Cardiac muscle cell (in vitro differentiated cells and primary cell): ENCODE measurements at regions not wholly inside any gene's neighbourhood (a gene's known extent, or its start where the extent isn't known, plus 50 kb on each side); places are given as distances from the start of the nearest gene placed in this dataset.

ENCODE experiments used
- DNase-seq, 2 donors: peaks; one replicate each; pipeline versions ENCODE4 v3.0.0 to v3.0.0-alpha.2; 2010 to 2017; ENCODE audit warnings: low read depth in 1 of 2, low spot score in 1 of 2
- H3K27ac ChIP-seq: fragments of 200-600 bp; sonication (generic); 2 replicates; pipeline ENCODE4 v1.5.1; 2016
- H3K27me3 ChIP-seq: fragments of 200-600 bp; sonication (generic); 2 replicates; pipeline ENCODE4 v1.6.0; 2016; ENCODE audit warnings: control low read depth
- H3K36me3 ChIP-seq: fragments of 200-600 bp; sonication (generic); 2 replicates; pipeline ENCODE4 v1.5.1; 2016; ENCODE audit warnings: control low read depth
- H3K4me1 ChIP-seq: fragments of 200-600 bp; sonication (generic); 2 replicates; pipeline ENCODE4 v1.8.1; 2017; ENCODE audit warnings: low read depth, mild to moderate bottlenecking, mixed run types
- H3K4me3 ChIP-seq: fragments of 200-600 bp; sonication (generic); 2 replicates; pipeline ENCODE4 v1.5.1; 2016; ENCODE audit warnings: mild to moderate bottlenecking
- H3K9me3 ChIP-seq: fragments of 200-600 bp; sonication (generic); 2 replicates; pipeline ENCODE4 v1.5.1; 2017; ENCODE audit warnings: low read depth, mild to moderate bottlenecking, control low read depth
- TF ChIP-seq, protein P1 (sequence below): IDR thresholded peaks from 2 replicates; pipeline ENCODE4 v1.5.1; 2012; ENCODE audit warnings: low read depth, mild to moderate bottlenecking, low read length

DNA sequence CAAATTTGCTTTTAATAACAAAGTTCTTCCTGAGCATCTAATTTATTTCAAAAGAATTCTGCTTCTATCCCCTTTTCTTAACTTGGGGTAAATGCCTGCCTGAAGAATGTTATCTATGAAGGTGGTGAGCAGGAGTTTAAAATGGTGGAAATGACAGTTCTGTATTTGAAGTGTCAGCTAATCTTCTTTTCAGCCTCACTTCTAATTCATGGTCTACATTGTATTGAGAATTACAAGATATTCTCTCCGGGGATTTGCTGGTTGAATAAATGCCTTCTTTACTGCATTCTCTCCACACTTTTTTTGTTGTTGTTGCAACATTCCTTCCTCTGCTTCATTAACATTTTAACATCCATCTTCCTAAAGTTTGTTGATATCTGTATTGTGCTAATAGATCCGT lies 143.1 kb upstream of the GRIN3A start:
- TF ChIP-seq, protein P1, sequence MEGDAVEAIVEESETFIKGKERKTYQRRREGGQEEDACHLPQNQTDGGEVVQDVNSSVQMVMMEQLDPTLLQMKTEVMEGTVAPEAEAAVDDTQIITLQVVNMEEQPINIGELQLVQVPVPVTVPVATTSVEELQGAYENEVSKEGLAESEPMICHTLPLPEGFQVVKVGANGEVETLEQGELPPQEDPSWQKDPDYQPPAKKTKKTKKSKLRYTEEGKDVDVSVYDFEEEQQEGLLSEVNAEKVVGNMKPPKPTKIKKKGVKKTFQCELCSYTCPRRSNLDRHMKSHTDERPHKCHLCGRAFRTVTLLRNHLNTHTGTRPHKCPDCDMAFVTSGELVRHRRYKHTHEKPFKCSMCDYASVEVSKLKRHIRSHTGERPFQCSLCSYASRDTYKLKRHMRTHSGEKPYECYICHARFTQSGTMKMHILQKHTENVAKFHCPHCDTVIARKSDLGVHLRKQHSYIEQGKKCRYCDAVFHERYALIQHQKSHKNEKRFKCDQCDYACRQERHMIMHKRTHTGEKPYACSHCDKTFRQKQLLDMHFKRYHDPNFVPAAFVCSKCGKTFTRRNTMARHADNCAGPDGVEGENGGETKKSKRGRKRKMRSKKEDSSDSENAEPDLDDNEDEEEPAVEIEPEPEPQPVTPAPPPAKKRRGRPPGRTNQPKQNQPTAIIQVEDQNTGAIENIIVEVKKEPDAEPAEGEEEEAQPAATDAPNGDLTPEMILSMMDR, result no peak
- no peak for DNase-seq
- no peaks in the 10 kb centered on the region for H3K9me3 ChIP-seq
- no peaks in the 10 kb centered on the region for H3K4me1 ChIP-seq
- H3K36me3 ChIP-seq, result no peaks in the 10 kb centered on the region
- H3K27ac ChIP-seq, result no peak overlapping the region
- no peaks in the 10 kb centered on the region for H3K27me3 ChIP-seq
- H3K4me3 ChIP-seq, result no peak overlapping the region

DNA sequence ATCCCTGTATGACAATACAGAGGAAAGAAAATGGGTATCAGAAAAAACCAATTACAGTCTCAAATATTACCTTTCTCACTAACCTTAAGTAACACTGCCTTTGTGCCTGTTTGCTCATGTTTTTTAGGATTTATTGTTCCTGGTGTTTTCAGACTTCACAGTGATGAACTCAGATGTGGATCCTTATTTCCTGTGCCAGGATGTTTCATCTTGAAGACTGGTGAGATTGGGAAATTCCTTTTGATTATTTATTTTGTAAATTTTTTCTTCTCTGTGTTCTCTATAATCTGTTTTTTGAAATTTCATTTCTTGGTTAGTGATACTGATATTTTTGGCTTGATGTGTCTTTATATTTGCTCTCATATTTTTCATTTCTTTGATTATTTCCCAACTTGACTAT lies 142.4 kb upstream of the GRIN3A start:
- Histone ChIP-seq H3K4me3 (no peak overlapping the region), H3K9me3 (no peaks in the 10 kb centered on the region), H3K27me3 (no peaks in the 10 kb centered on the region), H3K27ac (no peak overlapping the region), H3K4me1 (no peaks in the 10 kb centered on the region), H3K36me3 (no peaks in the 10 kb centered on the region)
- DNase-seq, result no peak
- TF ChIP-seq, protein P1, result no peak

DNA sequence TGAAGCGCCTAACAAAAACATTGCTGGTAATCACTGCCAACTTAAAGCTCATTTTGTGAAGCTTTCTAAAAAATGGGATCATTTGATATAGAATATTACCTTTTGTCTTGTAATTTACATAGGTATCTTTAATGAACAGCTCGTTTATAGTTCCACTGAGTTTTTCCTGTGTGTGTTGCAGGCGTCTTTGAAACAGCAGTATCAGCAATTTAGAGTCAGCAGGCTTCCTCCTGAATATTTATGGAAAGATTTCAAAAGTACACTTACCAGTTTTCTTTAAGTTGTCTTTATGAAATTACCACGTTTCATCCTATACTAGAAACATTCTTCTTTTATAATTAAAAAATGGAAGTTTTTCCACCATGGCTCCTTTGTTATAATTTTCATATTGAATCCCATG lies 140.3 kb upstream of the GRIN3A start:
- no peak for DNase-seq
- TF ChIP-seq, protein P1, result no peak
- H3K4me1 ChIP-seq, result no peaks in the 10 kb centered on the region

DNA sequence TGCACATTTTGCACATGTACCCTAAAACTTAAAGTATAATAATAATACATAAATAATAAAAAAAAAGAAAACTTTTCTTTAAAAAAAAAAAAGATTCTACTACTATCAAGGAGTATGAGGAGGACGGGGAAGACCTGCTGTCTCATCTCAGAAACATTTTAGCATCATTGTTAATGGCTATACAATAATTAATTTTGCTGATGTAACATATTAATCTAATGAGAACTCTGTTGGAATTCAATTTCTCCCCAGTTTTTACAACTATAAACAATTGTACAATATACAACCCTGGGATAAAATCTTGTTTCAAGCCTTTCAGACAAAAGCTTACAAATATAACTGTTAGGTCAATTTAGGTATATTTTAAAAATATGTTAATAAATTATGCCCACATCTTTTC lies 139.0 kb upstream of the GRIN3A start:
- Histone ChIP-seq H3K36me3 (no peaks in the 10 kb centered on the region), H3K9me3 (no peaks in the 10 kb centered on the region), H3K27me3 (no peaks in the 10 kb centered on the region), H3K27ac (no peak overlapping the region), H3K4me3 (no peak overlapping the region), H3K4me1 (no peaks in the 10 kb centered on the region)
- DNase-seq, result no peak
- TF ChIP-seq, protein P1, result no peak

More for the DNA sequence above, 140.3 kb upstream of the GRIN3A start:
- Histone ChIP-seq H3K27ac (no peak overlapping the region), H3K4me3 (no peak overlapping the region), H3K9me3 (no peaks in the 10 kb centered on the region), H3K36me3 (no peaks in the 10 kb centered on the region), H3K27me3 (no peaks in the 10 kb centered on the region)

DNA sequence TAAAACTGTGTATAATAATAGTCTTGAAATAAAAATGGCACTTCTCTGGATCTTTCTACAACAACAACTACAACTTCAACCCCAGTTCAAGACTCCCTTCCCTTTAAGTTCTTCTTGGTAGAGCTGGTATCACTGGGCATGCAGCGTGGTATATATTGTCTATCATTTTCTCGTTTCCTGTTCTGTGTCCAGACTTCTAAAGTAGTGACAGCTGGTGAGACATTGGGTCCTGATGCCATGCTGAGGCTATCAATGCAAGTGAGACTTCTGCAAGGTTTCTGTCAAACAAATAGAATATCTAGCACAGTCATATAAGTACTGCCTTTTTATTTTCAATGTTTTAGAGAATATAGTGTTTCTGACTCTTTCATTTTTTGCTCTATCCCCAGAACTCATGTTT lies 123.0 kb upstream of the GRIN3A start:
- Histone ChIP-seq H3K4me3 (no peak overlapping the region), H3K27ac (no peak overlapping the region), H3K27me3 (no peaks in the 10 kb centered on the region), H3K36me3 (no peaks in the 10 kb centered on the region), H3K4me1 (no peaks in the 10 kb centered on the region), H3K9me3 (no peaks in the 10 kb centered on the region)
- TF ChIP-seq, protein P1, result no peak
- DNase-seq, result no peak

DNA sequence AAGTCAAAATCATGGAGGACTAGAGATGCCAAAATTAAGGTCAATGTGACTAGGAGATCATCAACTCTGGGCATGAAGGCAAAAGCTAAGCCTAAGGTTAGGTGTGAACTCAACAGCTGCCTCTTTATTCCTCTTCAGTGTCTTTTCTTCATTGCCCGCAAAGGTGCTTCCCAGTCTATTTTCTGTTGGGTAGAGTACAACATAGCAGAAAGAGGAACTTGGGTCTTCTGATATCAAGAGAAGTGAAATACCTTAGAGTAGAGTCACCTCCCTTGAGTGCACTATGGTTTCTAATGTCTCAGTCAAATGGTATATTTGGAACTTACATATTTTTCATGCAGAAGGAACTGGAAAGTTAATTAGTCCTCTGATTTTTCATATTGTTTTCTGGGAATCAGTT lies 122.5 kb upstream of the GRIN3A start:
- no peak for DNase-seq
- TF ChIP-seq, protein P1, result no peak
- no peaks in the 10 kb centered on the region for H3K9me3 ChIP-seq
- H3K27me3 ChIP-seq, result no peaks in the 10 kb centered on the region
- no peak overlapping the region for H3K27ac ChIP-seq
- H3K36me3 ChIP-seq, result no peaks in the 10 kb centered on the region
- no peak overlapping the region for H3K4me3 ChIP-seq
- H3K4me1 ChIP-seq, result no peaks in the 10 kb centered on the region
